ENCODE measurements at regions not wholly inside any gene's neighbourhood (a gene's known extent, or its start where the extent isn't known, plus 50 kb on each side); places are given as distances from the start of the nearest gene placed in this dataset.
A peak's percentile ranks its signal among the peaks of the same experiment; 100 is the strongest.

DNA sequence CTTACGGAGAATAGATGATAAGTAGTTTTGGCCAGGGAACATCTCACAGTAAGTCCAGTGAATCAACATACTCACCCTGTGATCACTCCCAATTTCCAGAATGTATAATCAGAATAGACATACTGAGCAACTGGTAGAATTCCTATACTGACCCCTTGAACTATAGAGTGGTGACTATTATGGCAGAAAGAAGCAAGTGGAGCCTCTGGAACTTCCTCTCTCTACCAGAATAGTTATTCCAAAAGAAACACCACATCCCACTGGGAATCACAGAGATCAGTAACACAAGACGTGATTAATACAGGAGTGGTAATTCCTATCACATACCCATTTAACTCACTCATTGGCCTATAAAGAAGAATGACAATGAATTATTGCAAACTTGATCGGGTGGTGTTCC, 50.1 kb upstream of the TRIM42 start:
- Histone ChIP-seq H2AFZ (ENCODE audit: low read depth, low read length) (no peak overlapping the region), H3K4me2 (ENCODE audit: low read length, poor library complexity, severe bottlenecking) (no peak overlapping the region), H3K18ac (ENCODE audit: low read depth in 1 of 2, low read length in 2 of 2) (no peak overlapping the region), H2AK5ac (ENCODE audit: low read length, severe bottlenecking) (peak overlapping the region; percentile 70), H3K9ac (ENCODE audit: low read length) (no peak overlapping the region), H3K27me3 (ENCODE audit: control insufficient read depth in 1 of 2, insufficient read depth in 1 of 2, low read length in 2 of 2) (no peaks in the 10 kb centered on the region), H3K36me3 (ENCODE audit: control insufficient read depth in 1 of 2, insufficient read depth in 2 of 2, low read depth in 1 of 2, low read length in 2 of 2) (no peaks in the 10 kb centered on the region), H2BK5ac (ENCODE audit: low read depth, low read length, poor library complexity, severe bottlenecking) (no peak overlapping the region), H3K4me1 (ENCODE audit: control insufficient read depth, insufficient read depth, low read depth, low read length) (peaks cover 7% of the 10 kb centered on the region), H3K27ac (ENCODE audit: low read length, poor library complexity, severe bottlenecking) (peak overlapping the region; percentile 35), H3K79me1 (replicated peaks; ENCODE audit: low read length, poor library complexity, severe bottlenecking) (no peaks in the 10 kb centered on the region), H3K23ac (ENCODE audit: low read length in 2 of 2) (no peak overlapping the region), H4K8ac (ENCODE audit: low read length) (no peak overlapping the region), H3K4me3 (ENCODE audit: insufficient read depth in 1 of 2, low read depth in 1 of 2, low read length in 2 of 2) (no peak overlapping the region), H4K91ac (ENCODE audit: low read length) (no peak overlapping the region), H2BK12ac (ENCODE audit: low read length in 2 of 2) (no peak overlapping the region), H3K4ac (ENCODE audit: low read depth in 1 of 2, low read length in 2 of 2) (no peak overlapping the region), H2BK120ac (ENCODE audit: low read depth, low read length) (no peak overlapping the region), H3K9me3 (ENCODE audit: control insufficient read depth, low read length) (no peaks in the 10 kb centered on the region), H3K14ac (ENCODE audit: low read length in 2 of 2) (no peak overlapping the region), H2BK15ac (ENCODE audit: low read depth, poor library complexity, severe bottlenecking) (no peak overlapping the region)
- WGBS: 80% methylated on average over 2 of the region's 3 CpGs
- no peak for DNase-seq
